ENCODE measurements at regions not wholly inside any gene's neighbourhood (a gene's known extent, or its start where the extent isn't known, plus 50 kb on each side); places are given as distances from the start of the nearest gene placed in this dataset.

DNA sequence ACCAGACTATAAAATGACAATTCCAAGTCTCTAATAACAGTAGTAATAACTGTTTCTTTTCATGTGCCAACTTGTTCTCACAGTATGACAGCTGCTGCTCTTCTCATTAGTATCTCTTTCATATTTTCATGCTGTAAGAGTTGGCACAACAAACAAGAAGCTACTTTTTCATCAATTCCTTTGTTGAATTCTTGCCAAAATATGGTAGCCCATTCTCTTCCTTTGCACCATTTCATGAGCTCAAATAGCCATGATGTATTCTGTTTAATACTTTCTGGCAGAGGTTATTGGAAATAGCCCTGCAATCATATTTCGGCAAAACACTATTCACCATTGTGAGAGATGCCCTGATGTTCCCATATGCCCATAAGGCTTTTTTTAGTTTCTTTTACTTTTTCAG, 1100.7 kb downstream of the TRHDE start:
- no peak overlapping the region for H3K27ac ChIP-seq
- no peak overlapping the region for H3K4me3 ChIP-seq (ENCODE audit: low read depth, low read length)
- H3K36me3 ChIP-seq (ENCODE audit: control insufficient read depth, insufficient read depth, low read length): no peaks in the 10 kb centered on the region
- no peaks in the 10 kb centered on the region for H3K27me3 ChIP-seq (ENCODE audit: control insufficient read depth, insufficient read depth, low read length)
- H3K9ac ChIP-seq: no peak overlapping the region
- no peak overlapping the region for H2AFZ ChIP-seq
- H3K9me3 ChIP-seq (ENCODE audit: control insufficient read depth, low read length): no peaks in the 10 kb centered on the region
- TF ChIP-seq, protein P1, sequence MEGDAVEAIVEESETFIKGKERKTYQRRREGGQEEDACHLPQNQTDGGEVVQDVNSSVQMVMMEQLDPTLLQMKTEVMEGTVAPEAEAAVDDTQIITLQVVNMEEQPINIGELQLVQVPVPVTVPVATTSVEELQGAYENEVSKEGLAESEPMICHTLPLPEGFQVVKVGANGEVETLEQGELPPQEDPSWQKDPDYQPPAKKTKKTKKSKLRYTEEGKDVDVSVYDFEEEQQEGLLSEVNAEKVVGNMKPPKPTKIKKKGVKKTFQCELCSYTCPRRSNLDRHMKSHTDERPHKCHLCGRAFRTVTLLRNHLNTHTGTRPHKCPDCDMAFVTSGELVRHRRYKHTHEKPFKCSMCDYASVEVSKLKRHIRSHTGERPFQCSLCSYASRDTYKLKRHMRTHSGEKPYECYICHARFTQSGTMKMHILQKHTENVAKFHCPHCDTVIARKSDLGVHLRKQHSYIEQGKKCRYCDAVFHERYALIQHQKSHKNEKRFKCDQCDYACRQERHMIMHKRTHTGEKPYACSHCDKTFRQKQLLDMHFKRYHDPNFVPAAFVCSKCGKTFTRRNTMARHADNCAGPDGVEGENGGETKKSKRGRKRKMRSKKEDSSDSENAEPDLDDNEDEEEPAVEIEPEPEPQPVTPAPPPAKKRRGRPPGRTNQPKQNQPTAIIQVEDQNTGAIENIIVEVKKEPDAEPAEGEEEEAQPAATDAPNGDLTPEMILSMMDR (IDR thresholded peaks at IDR 0.05): no peak
- H3K79me2 ChIP-seq: no peaks in the 10 kb centered on the region
- H3K4me1 ChIP-seq: no peaks in the 10 kb centered on the region
- H3K4me2 ChIP-seq (ENCODE audit: low read length): no peak overlapping the region

DNA sequence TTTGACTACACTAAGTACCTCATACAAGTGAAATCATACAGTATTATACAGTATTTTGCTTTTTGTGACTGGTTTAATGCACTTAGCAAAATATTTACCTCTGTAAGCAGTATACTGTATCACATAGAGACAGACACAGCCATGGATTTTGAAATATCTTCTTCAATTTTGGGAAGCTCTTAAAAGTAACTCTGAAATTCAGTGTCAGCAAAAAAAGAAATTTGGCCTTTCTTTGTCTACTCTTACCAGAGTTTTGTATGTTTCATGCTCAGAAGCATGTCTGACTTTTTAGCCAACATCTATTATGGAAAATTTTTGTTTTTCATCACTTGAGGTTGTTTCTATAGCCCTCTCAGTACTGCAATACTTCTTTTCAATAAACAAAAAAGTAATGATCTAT, 1102.2 kb downstream of the TRHDE start:
- Histone ChIP-seq H2AFZ (no peak overlapping the region), H3K4me3 (ENCODE audit: low read depth, low read length) (no peak overlapping the region), H3K9ac (no peak overlapping the region), H3K27me3 (ENCODE audit: control insufficient read depth, insufficient read depth, low read length) (no peaks in the 10 kb centered on the region), H3K4me2 (ENCODE audit: low read length) (no peak overlapping the region), H3K36me3 (ENCODE audit: control insufficient read depth, insufficient read depth, low read length) (no peaks in the 10 kb centered on the region), H3K79me2 (no peaks in the 10 kb centered on the region), H3K27ac (no peak overlapping the region), H3K9me3 (ENCODE audit: control insufficient read depth, low read length) (no peaks in the 10 kb centered on the region), H3K4me1 (no peaks in the 10 kb centered on the region)
- TF ChIP-seq, protein P1 (IDR thresholded peaks at IDR 0.05): no peak

DNA sequence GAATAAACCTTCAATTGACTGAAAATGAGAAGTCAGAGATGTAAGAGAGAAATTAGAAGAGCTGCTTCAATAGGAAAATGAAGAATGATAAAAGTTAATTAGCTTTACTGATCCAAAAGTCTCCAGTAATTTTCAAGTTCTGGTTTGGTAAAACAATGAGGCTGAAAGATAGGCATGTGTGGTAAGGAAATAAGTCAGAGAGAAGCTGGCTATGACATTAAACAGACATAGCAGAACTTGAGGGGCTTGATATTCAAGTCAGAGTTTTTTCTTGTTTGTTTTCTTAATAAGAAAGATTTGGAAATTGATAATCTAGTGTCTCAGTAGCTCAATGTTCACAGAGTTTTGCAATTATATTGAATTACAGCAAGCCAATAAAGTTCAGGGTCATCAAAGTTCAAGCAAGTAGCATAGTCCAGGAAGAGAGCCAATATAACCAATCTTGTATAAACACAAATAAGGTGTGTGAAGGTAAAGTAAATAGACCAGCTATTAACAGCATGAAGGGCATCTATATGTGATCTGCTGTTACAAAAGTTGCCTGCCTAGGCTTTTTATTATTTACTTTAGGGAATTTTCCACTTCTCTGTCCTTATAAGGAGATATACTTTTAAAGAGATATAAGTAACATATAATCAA, 1111.5 kb downstream of the TRHDE start:
- H3K4me1 ChIP-seq: no peaks in the 10 kb centered on the region
- no peak overlapping the region for H3K27ac ChIP-seq
- no peaks in the 10 kb centered on the region for H3K79me2 ChIP-seq
- no peak overlapping the region for H3K4me2 ChIP-seq (ENCODE audit: low read length)
- H3K9ac ChIP-seq: no peak overlapping the region
- H3K27me3 ChIP-seq (ENCODE audit: control insufficient read depth, insufficient read depth, low read length): no peaks in the 10 kb centered on the region
- no peak overlapping the region for H3K4me3 ChIP-seq (ENCODE audit: low read depth, low read length)
- no peaks in the 10 kb centered on the region for H3K9me3 ChIP-seq (ENCODE audit: control insufficient read depth, low read length)
- H3K36me3 ChIP-seq (ENCODE audit: control insufficient read depth, insufficient read depth, low read length): no peaks in the 10 kb centered on the region
- TF ChIP-seq, protein P1 (IDR thresholded peaks at IDR 0.05): no peak
- H2AFZ ChIP-seq: no peak overlapping the region

DNA sequence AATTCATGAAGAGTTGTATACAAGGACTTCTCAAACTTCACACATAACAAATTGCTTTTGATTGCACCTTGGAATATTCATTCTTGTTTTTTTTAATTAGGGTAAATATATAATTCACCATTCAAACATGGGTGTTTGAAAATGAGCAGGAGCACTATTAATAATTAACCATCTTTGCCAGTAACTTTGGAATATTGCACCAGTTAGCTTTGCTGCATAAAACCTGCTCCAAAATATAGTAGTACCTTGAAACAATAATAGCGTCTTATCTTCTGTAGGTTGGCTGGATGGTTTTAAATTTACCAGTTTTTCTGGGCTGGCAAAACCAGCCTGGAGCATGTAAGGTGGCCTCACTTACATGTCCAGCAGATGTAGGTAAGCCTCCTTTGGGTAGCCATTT, 1112.4 kb downstream of the TRHDE start:
- Histone ChIP-seq H2AFZ (no peak overlapping the region), H3K4me1 (no peaks in the 10 kb centered on the region), H3K27ac (no peak overlapping the region), H3K9ac (no peak overlapping the region), H3K9me3 (ENCODE audit: control insufficient read depth, low read length) (no peaks in the 10 kb centered on the region), H3K4me2 (ENCODE audit: low read length) (no peak overlapping the region), H3K27me3 (ENCODE audit: control insufficient read depth, insufficient read depth, low read length) (no peaks in the 10 kb centered on the region), H3K79me2 (no peaks in the 10 kb centered on the region), H3K4me3 (ENCODE audit: low read depth, low read length) (no peak overlapping the region), H3K36me3 (ENCODE audit: control insufficient read depth, insufficient read depth, low read length) (no peaks in the 10 kb centered on the region)
- TF ChIP-seq, protein P1 (IDR thresholded peaks at IDR 0.05): no peak

DNA sequence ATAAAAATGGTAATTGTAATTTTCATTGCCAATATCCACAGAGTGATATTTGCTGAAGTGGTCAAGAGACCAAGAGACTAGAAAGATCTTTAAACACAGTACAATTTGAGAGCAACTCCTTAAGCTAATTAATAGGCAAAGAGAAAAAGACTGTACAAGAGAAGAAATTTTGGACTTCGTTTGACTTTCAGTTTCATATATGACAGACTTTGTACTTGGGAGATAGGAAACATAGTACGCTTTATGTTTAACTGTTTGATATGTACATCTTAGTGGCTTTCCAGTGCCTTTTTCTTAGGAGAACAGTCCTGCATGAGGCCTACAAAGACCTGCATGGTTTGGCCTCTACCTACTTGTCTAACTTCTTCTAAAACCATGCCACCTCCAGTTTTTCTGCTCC, 1118.1 kb downstream of the TRHDE start:
- H3K4me3 ChIP-seq (ENCODE audit: low read depth, low read length): no peak overlapping the region
- H3K4me1 ChIP-seq: no peaks in the 10 kb centered on the region
- TF ChIP-seq, protein P1 (IDR thresholded peaks at IDR 0.05): no peak
- H3K9me3 ChIP-seq (ENCODE audit: control insufficient read depth, low read length): no peaks in the 10 kb centered on the region
- no peak overlapping the region for H3K27ac ChIP-seq
- H3K36me3 ChIP-seq (ENCODE audit: control insufficient read depth, insufficient read depth, low read length): no peaks in the 10 kb centered on the region
- H2AFZ ChIP-seq: no peak overlapping the region
- H3K9ac ChIP-seq: no peak overlapping the region
- H3K27me3 ChIP-seq (ENCODE audit: control insufficient read depth, insufficient read depth, low read length): no peaks in the 10 kb centered on the region
- H3K79me2 ChIP-seq: no peaks in the 10 kb centered on the region
- H3K4me2 ChIP-seq (ENCODE audit: low read length): no peak overlapping the region
